B cell (primary cell): ENCODE measurements at regions not wholly inside any gene's neighbourhood (a gene's known extent, or its start where the extent isn't known, plus 50 kb on each side); places are given as distances from the start of the nearest gene placed in this dataset.

ENCODE experiments used
- ATAC-seq: fragments of 200-7000 bp; cut with Tn5 transposase; one replicate; pipeline ENCODE4 v1.10.0; 2021; ENCODE audit warnings: low read depth, mild to moderate bottlenecking, moderate number of reproducible peaks, moderate library complexity
- CTCF ChIA-PET: fragments of 350-600 bp; sonication (Branson Sonifier 250); formaldehyde crosslinking; loops from one replicate; lab custom pipeline; 2021; ENCODE audit warnings: antibody characterized with exemption, inconsistent platforms; lab: Charles Lee
- POLR2A ChIA-PET: fragments of 350-600 bp; sonication (Branson Sonifier 250); formaldehyde crosslinking; loops from one replicate; lab custom pipeline; 2021; ENCODE audit warnings: antibody characterized with exemption; lab: Charles Lee
- DNase-seq: peaks from one replicate; pipeline ENCODE4 v3.0.0; 2013
- H2AFZ ChIP-seq: 2 replicates; pipeline ENCODE4 v1.6.1; 2012; ENCODE audit warnings: mild to moderate bottlenecking, low read depth, low read length; ENCODE audit not compliant: insufficient read depth, poor library complexity, severe bottlenecking
- H3K27ac ChIP-seq, 2 donors: 1 replicate in 1 of 2; 2 replicates in 1 of 2; pipeline ENCODE4 v1.5.1; 2012 to 2013; ENCODE audit warnings: low read length in 2 of 2, mild to moderate bottlenecking in 2 of 2, moderate library complexity in 1 of 2
- H3K27me3 ChIP-seq, 4 experiments: fragments of 200-600 bp in 1 of 4; sonication (generic) in 1 of 4; replicated peaks in 1 of 4; 1 replicate in 2 of 4; 2 replicates in 2 of 4; pipeline versions ENCODE4 v1.6.1 to v1.7.0; 2013 to 2016; ENCODE audit warnings: low read length in 3 of 4, mild to moderate bottlenecking in 2 of 4, mixed read lengths in 1 of 4, moderate library complexity in 1 of 4; ENCODE audit not compliant: insufficient read depth in 4 of 4, control insufficient read depth in 3 of 4; ENCODE audit errors: control extremely low read depth in 1 of 4
- H3K36me3 ChIP-seq, 2 experiments: replicated peaks in 1 of 2; 1 replicate in 1 of 2; 2 replicates in 1 of 2; pipeline versions ENCODE4 v1.6.1 to v1.7.1; 2013; ENCODE audit warnings: low read length in 1 of 2; ENCODE audit not compliant: insufficient read depth in 2 of 2, control insufficient read depth in 1 of 2; ENCODE audit errors: control extremely low read depth in 1 of 2, extremely low read depth in 1 of 2
- H3K4me1 ChIP-seq, 2 donors: fragments of 200-600 bp in 1 of 2; sonication (generic) in 1 of 2; 1 replicate in 1 of 2; 2 replicates in 1 of 2; pipeline versions ENCODE4 v1.5.1 to v1.6.1; 2013 to 2017; ENCODE audit warnings: low read length in 2 of 2; ENCODE audit not compliant: control insufficient read depth in 2 of 2, insufficient read depth in 2 of 2
- H3K4me2 ChIP-seq: replicated peaks from 2 replicates; pipeline ENCODE3; 2012; ENCODE audit warnings: mild to moderate bottlenecking, low read depth, low read length; ENCODE audit not compliant: poor library complexity, severe bottlenecking
- H3K4me3 ChIP-seq, 5 experiments: fragments of 200-600 bp in 1 of 5; sonication (generic) in 1 of 5; 1 replicate in 3 of 5; 2 replicates in 2 of 5; pipeline versions ENCODE4 v1.5.1 to v1.7.0; 2011 to 2016; ENCODE audit warnings: low read length in 4 of 5, mild to moderate bottlenecking in 4 of 5, low read depth in 2 of 5, control low read depth in 1 of 5, moderate library complexity in 1 of 5; ENCODE audit not compliant: insufficient read depth in 1 of 5; ENCODE audit errors: control extremely low read depth in 1 of 5, extremely low read depth in 1 of 5
- H3K79me2 ChIP-seq: fragments of 200-600 bp; sonication (generic); one replicate; pipeline ENCODE4 v1.6.0; 2016; ENCODE audit warnings: low read length; ENCODE audit not compliant: control insufficient read depth, insufficient read depth
- H3K9ac ChIP-seq: fragments of 200-600 bp; sonication (generic); 2 replicates; pipeline ENCODE4 v1.6.1; 2017; ENCODE audit warnings: mild to moderate bottlenecking, low read length, moderate library complexity
- H3K9me3 ChIP-seq, 3 donors: one replicate each; pipeline versions ENCODE4 v1.6.1 to v1.7.1; 2013; ENCODE audit warnings: low read length in 2 of 3; ENCODE audit not compliant: control insufficient read depth in 2 of 3, insufficient read depth in 1 of 3; ENCODE audit errors: control extremely low read depth in 1 of 3
- H4K20me1 ChIP-seq: 2 replicates; pipeline ENCODE4 v1.6.0; 2012; ENCODE audit warnings: mild to moderate bottlenecking, low read length; ENCODE audit not compliant: insufficient read depth, control insufficient read depth, poor library complexity, severe bottlenecking
- H3K27ac Mint-ChIP-seq: one replicate; pipeline ENCODE4 v1.8.0; 2021; ENCODE audit warnings: mixed read lengths
- H3K27me3 Mint-ChIP-seq: one replicate; pipeline ENCODE4 v1.8.0; 2021; ENCODE audit warnings: mixed read lengths
- H3K4me1 Mint-ChIP-seq: one replicate; pipeline ENCODE4 v1.8.0; 2021; ENCODE audit warnings: mixed read lengths
- H3K4me3 Mint-ChIP-seq: one replicate; pipeline ENCODE4 v1.8.0; 2021; ENCODE audit warnings: mixed read lengths
- H3K9me3 Mint-ChIP-seq: one replicate; pipeline ENCODE4 v1.8.0; 2022; ENCODE audit warnings: mixed read lengths; ENCODE audit not compliant: insufficient read depth
- CTCF ChIP-seq: fragments of 200-600 bp; IDR thresholded peaks from one replicate; pipeline ENCODE4 v1.8.0; 2022; ENCODE audit warnings: antibody characterized with exemption, mild to moderate bottlenecking
- EZH2 ChIP-seq: IDR thresholded peaks from 2 replicates; pipeline ENCODE4 v1.6.1; 2012; ENCODE audit warnings: borderline replicate concordance, low read depth, mild to moderate bottlenecking, moderate library complexity, low read length; ENCODE audit not compliant: insufficient read depth, poor library complexity, severe bottlenecking
- intact Hi-C: fragments of 100-400 bp; cut with micrococcal nuclease; formaldehyde crosslinking; loops from one replicate; pipeline ENCODE4 v1.10.0; 2022

DNA sequence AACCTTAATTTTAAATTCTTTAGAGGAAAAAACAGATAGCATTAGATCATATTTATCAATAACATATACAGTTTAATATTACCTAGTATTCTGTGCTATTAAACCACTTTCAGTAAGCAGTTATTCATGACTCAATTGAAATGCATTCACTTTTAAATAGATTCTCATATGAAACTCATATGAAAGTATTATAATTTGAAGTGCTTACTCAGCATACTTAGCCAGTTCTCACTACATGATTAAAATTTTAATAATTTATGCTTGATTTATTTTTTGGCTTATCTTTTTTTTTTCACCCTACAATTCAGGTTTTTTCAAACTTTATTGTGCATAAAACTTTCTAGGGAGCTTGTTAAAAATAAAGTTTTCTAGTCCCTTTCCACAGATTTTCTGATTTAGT is 694.9 kb upstream of the CDH9 start:
- Mint-ChIP-seq H3K27ac (no peak overlapping the region), H3K9me3 (no peaks in the 10 kb centered on the region), H3K4me3 (no peak overlapping the region), H3K4me1 (no peaks in the 10 kb centered on the region), H3K27me3 (no peaks in the 10 kb centered on the region)
- H3K27ac ChIP-seq, result no peak overlapping the region
- POLR2A ChIA-PET, result no interaction called here
- no peak overlapping the region for H2AFZ ChIP-seq
- no peak overlapping the region for H3K4me2 ChIP-seq
- DNase-seq (no peak), ATAC-seq (no peak)
- no peaks in the 10 kb centered on the region for H3K79me2 ChIP-seq
- CTCF ChIA-PET, result no interaction called here
- peaks cover 0 to 2% (median 0%) of the 10 kb centered on the region in 3 donors for H3K9me3 ChIP-seq
- no peaks in the 10 kb centered on the region for H4K20me1 ChIP-seq
- no peaks in the 10 kb centered on the region for H3K4me1 ChIP-seq
- intact Hi-C loops, result no loop called here
- no peaks in the 10 kb centered on the region for H3K27me3 ChIP-seq
- H3K9ac ChIP-seq, result no peak overlapping the region
- H3K4me3 ChIP-seq, result no peak overlapping the region
- TF ChIP-seq CTCF (no peak), EZH2 (no peak)
- no peaks in the 10 kb centered on the region for H3K36me3 ChIP-seq

DNA sequence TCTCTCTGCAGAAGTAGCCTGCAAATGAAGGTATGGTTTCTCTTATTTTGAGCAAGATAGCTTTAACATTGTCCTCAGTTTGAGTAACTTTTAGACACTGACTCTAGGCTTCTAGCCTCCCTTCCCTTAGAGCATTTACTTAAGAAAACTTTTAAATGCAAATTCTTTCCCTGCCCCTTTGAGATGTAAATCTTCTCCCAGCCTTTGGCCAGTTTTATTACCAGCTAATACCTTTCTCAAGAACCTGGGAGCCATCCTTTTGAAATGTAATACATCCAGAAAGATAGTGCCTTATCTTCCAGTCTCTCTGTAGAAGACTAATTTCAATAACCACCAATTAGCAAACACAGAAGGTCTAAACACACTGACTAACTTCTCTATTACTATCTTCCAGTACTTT is 688.9 kb upstream of the CDH9 start:
- Mint-ChIP-seq H3K4me3 (no peak overlapping the region), H3K27ac (no peak overlapping the region), H3K4me1 (no peaks in the 10 kb centered on the region), H3K27me3 (no peaks in the 10 kb centered on the region), H3K9me3 (no peaks in the 10 kb centered on the region)
- peaks cover 0 to 2% (median 0%) of the 10 kb centered on the region in 3 donors for H3K9me3 ChIP-seq
- H3K36me3 ChIP-seq, result no peaks in the 10 kb centered on the region
- no peaks in the 10 kb centered on the region for H4K20me1 ChIP-seq
- H3K79me2 ChIP-seq, result no peaks in the 10 kb centered on the region
- H3K4me2 ChIP-seq, result no peak overlapping the region
- DNase-seq, result no peak
- ChIA-PET POLR2A (no interaction called here), CTCF (no interaction called here)
- no peaks in the 10 kb centered on the region for H3K27me3 ChIP-seq
- no peak overlapping the region for H3K27ac ChIP-seq
- TF ChIP-seq EZH2 (no peak), CTCF (no peak)
- intact Hi-C loops, result no loop called here
- no peak overlapping the region for H2AFZ ChIP-seq
- H3K4me1 ChIP-seq, result no peaks in the 10 kb centered on the region
- no peak overlapping the region for H3K4me3 ChIP-seq
- H3K9ac ChIP-seq, result no peak overlapping the region
- no peak for ATAC-seq
